Choroid plexus epithelial cell (primary cell): ENCODE measurements at regions not wholly inside any gene's neighbourhood (a gene's known extent, or its start where the extent isn't known, plus 50 kb on each side); places are given as distances from the start of the nearest gene placed in this dataset.

Experiments
- DNase-seq: peaks from one replicate; pipeline ENCODE4 v3.0.0-alpha.2; 2010; ENCODE audit warnings: low read depth
- H3K4me3 ChIP-seq: 2 replicates; pipeline ENCODE4 v1.5.1; 2011; ENCODE audit warnings: low read depth, mild to moderate bottlenecking, control low read depth, low read length, moderate library complexity
- CTCF ChIP-seq: conservative IDR thresholded peaks from 2 replicates; pipeline ENCODE4 v1.5.1; 2011; ENCODE audit warnings: low read depth, mild to moderate bottlenecking, control low read depth, inconsistent platforms, low read length, moderate library complexity

DNA sequence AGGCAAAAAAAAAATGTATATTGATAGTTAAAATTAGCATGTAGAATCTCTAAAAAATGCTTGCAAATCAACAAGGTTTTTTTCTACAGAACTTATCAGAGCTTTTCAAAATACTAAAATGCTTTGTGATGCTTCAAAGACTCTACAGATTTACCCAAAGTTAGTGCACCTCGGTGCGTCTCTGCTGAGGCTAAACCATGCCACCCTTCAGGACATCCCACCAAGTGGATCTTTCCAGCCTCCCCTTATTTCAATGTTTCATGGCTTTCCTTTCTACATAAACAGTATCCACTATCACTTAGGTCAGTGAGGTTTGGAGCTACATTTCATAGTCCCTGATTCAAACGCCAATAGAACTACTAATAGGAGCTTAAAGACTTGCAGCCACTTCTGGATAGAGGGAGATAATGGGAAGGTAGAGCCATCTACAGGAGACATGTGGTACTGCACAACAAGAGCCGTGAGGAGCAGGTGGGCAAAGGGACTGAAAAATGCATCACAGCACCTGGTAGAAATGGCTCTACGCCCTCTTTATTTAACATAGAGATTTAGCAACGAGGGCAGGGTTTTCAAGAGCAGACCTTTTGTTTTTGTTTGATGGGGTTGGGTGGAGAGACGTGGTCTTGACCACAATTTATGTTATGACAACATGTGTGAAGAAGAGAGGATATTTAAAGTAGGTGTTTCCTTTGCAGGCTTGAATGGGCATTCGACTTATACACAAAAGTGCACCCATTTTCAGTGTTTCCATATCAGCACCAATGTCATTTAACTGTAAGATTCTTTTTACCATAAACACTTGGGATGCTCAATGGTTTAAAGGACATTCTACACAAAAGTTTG lies 56.1 kb upstream of the SLC35G4 start:
- H3K4me3 ChIP-seq: no peak overlapping the region
- peak; percentile 95 for TF ChIP-seq CTCF
- peak; percentile 82 for DNase-seq

- no peak for DNase-seq
- no peak for TF ChIP-seq CTCF
- no peak overlapping the region for H3K4me3 ChIP-seq
Observed at GRCh38 chr18:11548916-11549551, 60.4 kb upstream of the SLC35G4 start.

DNA sequence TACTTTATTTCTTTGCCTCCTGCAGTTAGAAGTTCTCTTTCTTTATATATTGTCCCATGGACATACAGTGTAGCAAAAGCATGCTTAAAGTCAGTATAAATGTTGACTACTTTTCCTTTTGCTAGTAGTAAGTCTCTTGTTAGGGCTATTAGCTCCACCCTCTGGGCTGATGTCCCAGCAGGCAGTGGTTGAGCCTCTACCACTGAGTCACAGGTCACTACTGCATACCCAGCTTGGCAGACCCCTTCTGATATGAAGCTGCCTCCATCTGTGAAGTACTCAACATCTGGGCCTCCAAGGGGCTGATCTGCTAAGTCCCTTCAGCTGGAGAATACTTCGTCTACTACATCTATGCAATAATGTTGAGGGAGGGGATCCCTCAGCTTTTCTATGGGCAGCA lies 61.0 kb upstream of the SLC35G4 start:
- H3K4me3 ChIP-seq: no peak overlapping the region
- peak; percentile 29 for DNase-seq
- TF ChIP-seq CTCF: no peak

GRCh38 chr18:11544060-11544633 lies 65.2 kb upstream of the SLC35G4 start:
- no peak overlapping the region for H3K4me3 ChIP-seq
- TF ChIP-seq CTCF: no peak

DNA sequence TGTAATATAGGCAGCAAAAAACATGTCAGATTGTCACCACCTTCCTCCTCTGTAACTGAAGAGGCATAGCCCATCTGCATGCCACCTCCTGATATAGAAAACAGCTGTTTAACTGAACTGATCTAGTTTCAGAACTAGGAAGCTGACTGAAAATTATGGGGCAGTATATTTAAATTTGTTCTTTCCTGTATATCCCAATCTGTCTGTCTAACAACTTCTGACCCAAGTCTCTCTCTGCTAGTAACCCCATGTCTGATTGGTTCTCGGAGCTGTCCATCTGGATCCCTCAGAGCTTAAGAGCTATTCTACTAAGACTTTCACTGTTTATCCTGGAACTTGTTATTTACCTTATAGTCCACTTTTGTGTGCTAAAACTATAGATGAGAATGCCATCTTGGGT lies 68.2 kb upstream of the SLC35G4 start:
- no peak overlapping the region for H3K4me3 ChIP-seq
- TF ChIP-seq CTCF: no peak
- DNase-seq: peak; percentile 36

More at GRCh38 chr18:11544060-11544633, 65.2 kb upstream of the SLC35G4 start:
- DNase-seq: no peak

- H3K4me3 ChIP-seq: no peak overlapping the region
- TF ChIP-seq CTCF: no peak
- DNase-seq: no peak
Observed at GRCh38 chr18:11533942-11534496, 75.4 kb upstream of the SLC35G4 start.
